ENCODE measurements at regions not wholly inside any gene's neighbourhood (a gene's known extent, or its start where the extent isn't known, plus 50 kb on each side); places are given as distances from the start of the nearest gene placed in this dataset.

DNA sequence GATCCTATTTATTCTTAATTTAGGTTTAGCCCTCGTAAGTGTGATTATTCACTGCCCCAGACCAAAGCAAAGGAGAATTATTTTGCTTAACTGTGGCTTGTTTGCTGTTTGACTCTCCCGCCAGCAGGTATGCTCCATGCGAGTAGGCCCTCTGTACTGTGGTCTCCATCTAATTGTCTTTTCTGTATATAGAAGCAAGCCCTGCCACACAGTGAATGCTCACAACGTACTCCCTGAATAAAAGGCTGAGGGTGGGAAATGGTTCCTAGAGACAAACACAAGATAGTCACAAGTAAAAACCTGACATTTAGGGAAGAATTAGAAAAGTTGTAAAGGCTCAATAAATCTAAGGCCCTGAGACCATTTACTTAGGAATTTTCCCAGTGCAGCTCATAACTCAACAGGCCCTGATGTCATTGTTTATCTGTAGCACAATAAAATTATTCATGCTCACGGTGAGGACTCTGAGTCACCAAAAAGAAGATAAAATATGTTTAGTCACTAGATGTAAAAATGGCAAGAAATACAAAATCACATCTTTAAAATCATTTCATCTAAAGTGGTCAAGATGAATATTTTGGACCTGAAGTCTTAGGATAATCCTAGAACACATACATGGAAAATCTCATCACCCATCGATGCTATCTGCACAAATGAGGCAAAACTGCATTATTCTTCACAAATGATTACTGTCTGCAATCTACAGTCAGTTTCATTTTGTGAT, 473.2 kb downstream of the ENC1 start:
- no peaks in the 10 kb centered on the region for H3K36me3 Mint-ChIP-seq
- Histone ChIP-seq H3K27ac (ENCODE audit: low read length) (no peak overlapping the region), H3K27me3 (replicated peaks in 1 of 2; ENCODE audit: control insufficient read depth in 2 of 2, extremely low read depth in 1 of 2, insufficient read depth in 2 of 2, low read length in 1 of 2) (no peaks in the 10 kb centered on the region), H3K36me3 (ENCODE audit: control insufficient read depth in 2 of 2, extremely low read depth in 1 of 2, insufficient read depth in 1 of 2, low read length in 1 of 2) (no peaks in the 10 kb centered on the region), H3K4me3 (ENCODE audit: control insufficient read depth in 1 of 2, extremely low read depth in 1 of 2, low read length in 1 of 2) (no peak overlapping the region), H3K4me1 (ENCODE audit: control insufficient read depth in 1 of 2, extremely low read depth in 1 of 2, insufficient read depth in 2 of 2, low read length in 2 of 2) (no peaks in the 10 kb centered on the region), H3K9me3 (no peaks in the 10 kb centered on the region)
- peaks cover 2 to 7% of the 10 kb centered on the region in 2 donors for H3K27me3 Mint-ChIP-seq
- ChIA-PET POLR2A (no interaction called here), CTCF (no interaction called here)
- H3K4me1 Mint-ChIP-seq, result peaks cover 0 to 2% (median 0%) of the 10 kb centered on the region in 3 donors
- no peak for ATAC-seq (replicated peaks in 1 of 4)
- no peaks in the 10 kb centered on the region for H3K9me3 Mint-ChIP-seq
- WGBS (ENCODE audit: insufficient coverage), result 71% methylated on average over 1 of the region's 6 CpGs
- no peak for DNase-seq
- H3K4me3 Mint-ChIP-seq, result no peak overlapping the region
- no peak overlapping the region for H3K27ac Mint-ChIP-seq

DNA sequence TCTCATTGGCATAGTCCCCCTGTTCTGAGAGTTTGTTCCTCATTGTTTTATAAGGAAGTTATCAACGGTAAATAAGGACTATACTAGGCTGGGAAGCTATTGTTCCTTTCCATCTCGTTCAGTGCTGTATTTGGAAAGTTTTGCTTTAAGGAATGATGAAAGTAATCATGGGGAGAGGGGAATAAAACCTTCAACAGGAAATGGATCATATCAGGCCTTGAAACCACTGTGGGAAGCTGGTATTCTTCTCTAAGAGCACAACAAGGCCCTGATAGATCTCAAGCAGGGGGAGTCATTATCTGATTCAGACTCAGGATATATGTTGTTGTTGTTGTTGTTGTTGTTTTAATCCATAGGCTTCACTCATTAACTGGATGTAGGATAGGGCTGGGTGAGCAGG, 474.5 kb downstream of the ENC1 start:
- Mint-ChIP-seq H3K9me3 (no peaks in the 10 kb centered on the region), H3K36me3 (no peaks in the 10 kb centered on the region), H3K4me3 (no peak overlapping the region), H3K4me1 (peaks cover 0 to 2% (median 0%) of the 10 kb centered on the region in 3 donors), H3K27ac (no peak overlapping the region), H3K27me3 (peaks cover 2 to 7% of the 10 kb centered on the region in 2 donors)
- H3K9me3 ChIP-seq, result no peaks in the 10 kb centered on the region
- CTCF ChIA-PET, result no interaction called here
- H3K4me3 ChIP-seq (ENCODE audit: control insufficient read depth in 1 of 2, extremely low read depth in 1 of 2, low read length in 1 of 2), result no peak overlapping the region
- H3K27ac ChIP-seq (ENCODE audit: low read length), result no peak overlapping the region
- H3K27me3 ChIP-seq (replicated peaks in 1 of 2; ENCODE audit: control insufficient read depth in 2 of 2, extremely low read depth in 1 of 2, insufficient read depth in 2 of 2, low read length in 1 of 2), result no peaks in the 10 kb centered on the region
- POLR2A ChIA-PET, result no interaction called here
- ATAC-seq (replicated peaks in 1 of 4) (no peak), DNase-seq (no peak)
- 50% methylated on average over 1 of the region's 2 CpGs for WGBS (ENCODE audit: insufficient coverage)
- H3K36me3 ChIP-seq (ENCODE audit: control insufficient read depth in 2 of 2, extremely low read depth in 1 of 2, insufficient read depth in 1 of 2, low read length in 1 of 2), result no peaks in the 10 kb centered on the region
- no peaks in the 10 kb centered on the region for H3K4me1 ChIP-seq (ENCODE audit: control insufficient read depth in 1 of 2, extremely low read depth in 1 of 2, insufficient read depth in 2 of 2, low read length in 2 of 2)

DNA sequence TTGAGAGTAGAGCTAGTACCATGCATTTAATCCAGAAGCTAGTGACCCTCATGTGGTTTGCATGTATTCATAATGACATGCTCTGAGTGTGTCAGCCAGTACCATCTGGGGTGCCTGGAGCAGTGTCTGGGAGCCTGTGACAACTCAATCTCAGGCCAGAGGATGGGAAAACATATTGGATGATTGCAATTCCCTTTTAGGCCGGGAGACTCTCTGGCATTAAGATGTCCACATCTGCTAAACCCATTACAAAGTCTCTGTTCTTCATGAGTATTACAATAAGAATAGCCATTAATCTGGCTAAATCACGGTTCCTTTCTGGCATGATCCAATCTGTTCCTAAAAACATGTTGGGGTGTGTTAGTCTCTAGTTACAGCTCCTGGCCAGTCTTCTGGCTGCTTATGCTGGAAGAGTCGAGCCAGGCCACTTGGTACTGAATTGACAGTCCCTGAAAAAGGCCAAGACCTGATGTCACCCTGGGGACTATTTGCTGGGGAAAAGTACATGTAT, 475.7 kb downstream of the ENC1 start:
- Histone ChIP-seq H3K36me3 (ENCODE audit: control insufficient read depth in 2 of 2, extremely low read depth in 1 of 2, insufficient read depth in 1 of 2, low read length in 1 of 2) (no peaks in the 10 kb centered on the region), H3K4me3 (ENCODE audit: control insufficient read depth in 1 of 2, extremely low read depth in 1 of 2, low read length in 1 of 2) (no peak overlapping the region), H3K27me3 (replicated peaks in 1 of 2; ENCODE audit: control insufficient read depth in 2 of 2, extremely low read depth in 1 of 2, insufficient read depth in 2 of 2, low read length in 1 of 2) (no peaks in the 10 kb centered on the region), H3K27ac (ENCODE audit: low read length) (no peak overlapping the region), H3K9me3 (no peaks in the 10 kb centered on the region), H3K4me1 (ENCODE audit: control insufficient read depth in 1 of 2, extremely low read depth in 1 of 2, insufficient read depth in 2 of 2, low read length in 2 of 2) (no peaks in the 10 kb centered on the region)
- POLR2A ChIA-PET, result no interaction called here
- Mint-ChIP-seq H3K9me3 (no peaks in the 10 kb centered on the region), H3K27me3 (peaks cover 2 to 7% of the 10 kb centered on the region in 2 donors), H3K4me3 (no peak overlapping the region), H3K4me1 (peaks cover 0 to 2% (median 0%) of the 10 kb centered on the region in 3 donors), H3K27ac (no peak overlapping the region), H3K36me3 (no peaks in the 10 kb centered on the region)
- CTCF ChIA-PET, result no interaction called here
- ATAC-seq (replicated peaks in 1 of 4) (no peak), DNase-seq (no peak)
- WGBS (ENCODE audit: insufficient coverage), result 42% methylated on average over 1 of the region's 3 CpGs

DNA sequence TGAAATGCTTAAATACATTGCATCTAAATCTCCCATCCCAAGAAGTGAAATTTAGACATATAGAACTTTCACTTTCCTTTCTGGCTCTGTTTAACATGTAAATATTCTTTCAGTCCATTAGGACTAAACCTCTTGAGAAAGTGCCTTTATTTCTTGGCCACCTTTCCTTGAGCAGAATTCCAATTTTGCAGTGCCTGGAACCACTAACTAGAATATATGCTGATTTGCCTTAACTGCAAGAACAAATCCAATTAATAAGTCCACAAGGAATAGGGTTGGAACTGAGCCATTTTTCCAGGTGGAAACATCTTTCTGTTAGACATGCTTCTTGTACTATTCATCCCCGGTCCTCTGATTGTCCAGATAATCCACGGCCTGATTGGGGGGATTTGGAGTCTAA, 478.0 kb downstream of the ENC1 start:
- H3K27me3 Mint-ChIP-seq, result peaks cover 2 to 12% of the 10 kb centered on the region in 2 donors
- Histone ChIP-seq H3K27ac (ENCODE audit: low read length) (no peak overlapping the region), H3K36me3 (ENCODE audit: control insufficient read depth in 2 of 2, extremely low read depth in 1 of 2, insufficient read depth in 1 of 2, low read length in 1 of 2) (no peaks in the 10 kb centered on the region), H3K27me3 (replicated peaks in 1 of 2; ENCODE audit: control insufficient read depth in 2 of 2, extremely low read depth in 1 of 2, insufficient read depth in 2 of 2, low read length in 1 of 2) (no peaks in the 10 kb centered on the region), H3K9me3 (no peaks in the 10 kb centered on the region), H3K4me3 (ENCODE audit: control insufficient read depth in 1 of 2, extremely low read depth in 1 of 2, low read length in 1 of 2) (no peak overlapping the region), H3K4me1 (ENCODE audit: control insufficient read depth in 1 of 2, extremely low read depth in 1 of 2, insufficient read depth in 2 of 2, low read length in 2 of 2) (no peaks in the 10 kb centered on the region)
- no peak for ATAC-seq (replicated peaks in 1 of 4)
- H3K4me3 Mint-ChIP-seq, result no peak overlapping the region
- no peaks in the 10 kb centered on the region for H3K9me3 Mint-ChIP-seq
- H3K36me3 Mint-ChIP-seq, result no peaks in the 10 kb centered on the region
- peaks cover 0 to 2% (median 0%) of the 10 kb centered on the region in 3 donors for H3K4me1 Mint-ChIP-seq
- no peak for DNase-seq
- CTCF ChIA-PET, result no interaction called here
- POLR2A ChIA-PET, result no interaction called here
- WGBS (ENCODE audit: insufficient coverage), result no CpG with 5 or more reads among the region's 2 CpGs
- H3K27ac Mint-ChIP-seq, result no peak overlapping the region

DNA sequence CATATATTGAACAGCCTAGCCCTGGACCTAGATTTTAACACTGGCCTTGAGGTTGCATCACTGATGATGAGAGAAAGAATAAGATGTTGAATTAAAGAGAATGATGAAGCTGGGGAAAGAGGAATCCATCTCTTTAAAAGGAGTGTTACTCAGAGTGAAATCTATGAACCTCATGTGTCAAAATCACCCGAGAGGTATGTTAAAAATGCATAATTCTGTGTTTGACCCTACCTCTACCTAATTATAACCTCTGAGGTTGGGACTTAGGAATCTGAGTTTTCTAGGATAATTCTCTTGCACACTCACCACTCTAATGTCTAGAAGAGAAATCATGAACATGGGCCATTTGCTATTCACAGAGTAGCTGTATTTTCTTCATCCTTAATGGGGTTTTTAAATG, 479.4 kb downstream of the ENC1 start:
- Histone ChIP-seq H3K36me3 (ENCODE audit: control insufficient read depth in 2 of 2, extremely low read depth in 1 of 2, insufficient read depth in 1 of 2, low read length in 1 of 2) (no peaks in the 10 kb centered on the region), H3K9me3 (no peaks in the 10 kb centered on the region), H3K27ac (ENCODE audit: low read length) (no peak overlapping the region), H3K4me3 (ENCODE audit: control insufficient read depth in 1 of 2, extremely low read depth in 1 of 2, low read length in 1 of 2) (no peak overlapping the region), H3K4me1 (ENCODE audit: control insufficient read depth in 1 of 2, extremely low read depth in 1 of 2, insufficient read depth in 2 of 2, low read length in 2 of 2) (no peaks in the 10 kb centered on the region), H3K27me3 (replicated peaks in 1 of 2; ENCODE audit: control insufficient read depth in 2 of 2, extremely low read depth in 1 of 2, insufficient read depth in 2 of 2, low read length in 1 of 2) (no peaks in the 10 kb centered on the region)
- Mint-ChIP-seq H3K27me3 (peaks cover 2 to 12% of the 10 kb centered on the region in 2 donors), H3K36me3 (no peaks in the 10 kb centered on the region), H3K27ac (no peak overlapping the region), H3K4me1 (peaks cover 0 to 2% (median 0%) of the 10 kb centered on the region in 3 donors), H3K9me3 (no peaks in the 10 kb centered on the region), H3K4me3 (no peak overlapping the region)
- ChIA-PET CTCF (no interaction called here), POLR2A (no interaction called here)
- DNase-seq, result no peak
- no CpG with 5 or more reads among the region's 1 CpG for WGBS (ENCODE audit: insufficient coverage)
- ATAC-seq (replicated peaks in 1 of 4), result no peak

DNA sequence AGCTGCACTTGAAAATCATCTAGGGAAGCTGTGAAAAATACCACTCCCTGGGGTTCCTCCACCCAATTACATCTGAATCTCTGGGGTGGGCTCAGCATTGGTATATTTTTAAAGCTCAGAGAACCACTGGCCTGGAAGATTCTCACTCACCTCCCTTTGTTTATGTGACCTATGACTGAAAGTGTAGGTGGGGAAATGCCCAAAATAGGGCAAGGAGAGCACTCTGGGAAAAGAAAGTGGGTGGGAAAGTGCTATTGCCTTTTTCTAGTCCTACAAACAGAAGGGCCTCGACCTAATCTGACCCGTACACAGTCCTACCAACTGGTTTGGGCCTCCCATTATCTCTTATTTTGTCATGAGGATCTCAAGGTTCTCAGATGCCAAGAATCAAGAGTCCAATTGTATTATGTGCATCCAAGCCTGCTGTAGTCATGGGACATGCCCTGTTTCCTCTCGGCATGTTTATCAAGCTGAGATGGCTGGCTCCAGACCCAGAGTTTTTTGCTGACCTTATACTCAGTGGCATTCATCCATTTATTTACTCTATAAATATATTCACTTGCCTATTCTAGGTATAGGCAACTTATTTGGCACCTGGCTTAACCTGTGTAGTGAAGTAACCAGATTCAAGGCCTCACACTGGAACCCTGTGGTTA, 483.7 kb downstream of the ENC1 start:
- Mint-ChIP-seq H3K36me3 (no peaks in the 10 kb centered on the region), H3K4me3 (no peak overlapping the region), H3K27me3 (peaks cover 5 to 16% of the 10 kb centered on the region in 2 donors), H3K9me3 (no peaks in the 10 kb centered on the region), H3K4me1 (no peaks in the 10 kb centered on the region), H3K27ac (no peak overlapping the region)
- H3K27ac ChIP-seq (ENCODE audit: low read length), result no peak overlapping the region
- no CpG with 5 or more reads among the region's 3 CpGs for WGBS (ENCODE audit: insufficient coverage)
- no peaks in the 10 kb centered on the region for H3K9me3 ChIP-seq
- H3K27me3 ChIP-seq (replicated peaks in 1 of 2; ENCODE audit: control insufficient read depth in 2 of 2, extremely low read depth in 1 of 2, insufficient read depth in 2 of 2, low read length in 1 of 2), result no peaks in the 10 kb centered on the region
- no peak overlapping the region for H3K4me3 ChIP-seq (ENCODE audit: control insufficient read depth in 1 of 2, extremely low read depth in 1 of 2, low read length in 1 of 2)
- CTCF ChIA-PET, result no interaction called here
- DNase-seq, result no peak
- POLR2A ChIA-PET, result no interaction called here
- ATAC-seq (replicated peaks in 1 of 4), result no peak
- no peaks in the 10 kb centered on the region for H3K4me1 ChIP-seq (ENCODE audit: control insufficient read depth in 1 of 2, extremely low read depth in 1 of 2, insufficient read depth in 2 of 2, low read length in 2 of 2)
- H3K36me3 ChIP-seq (ENCODE audit: control insufficient read depth in 2 of 2, extremely low read depth in 1 of 2, insufficient read depth in 1 of 2, low read length in 1 of 2), result no peaks in the 10 kb centered on the region

Measured in T-cell (primary cell).